Adrenal gland (tissue), 5 donors: ENCODE measurements at regions not wholly inside any gene's neighbourhood (a gene's known extent, or its start where the extent isn't known, plus 50 kb on each side); places are given as distances from the start of the nearest gene placed in this dataset.

Experiments
- CTCF ChIP-seq, 6 experiments: fragments of 450-650 bp in 4 of 6; fragments of 200-600 bp in 2 of 6; sonication (generic) in 1 of 6; IDR thresholded peaks; 1 replicate in 5 of 6; 2 replicates in 1 of 6; pipeline versions ENCODE4 v1.5.1 to v1.8.0; 2016 to 2021; ENCODE audit warnings: antibody characterized with exemption in 6 of 6, mild to moderate bottlenecking in 2 of 6, moderate library complexity in 1 of 6
- POLR2A ChIP-seq, 2 donors: fragments of 450-650 bp; IDR thresholded peaks; one replicate each; pipeline ENCODE4 v1.6.1; 2017; ENCODE audit warnings: antibody characterized with exemption in 2 of 2, mild to moderate bottlenecking in 2 of 2, moderate library complexity in 1 of 2
- donor health status: DM: no; HTN: no; CAD: no.

GRCh38 chr18:38751211-38751610 lies 1185.6 kb upstream of the CELF4 start:
- TF ChIP-seq CTCF (IDR thresholded peaks at IDR 0.05) (no peak), POLR2A (IDR thresholded peaks at IDR 0.05) (no peak)
